Colonic mucosa (tissue), 4 donors: ENCODE measurements at regions not wholly inside any gene's neighbourhood (a gene's known extent, or its start where the extent isn't known, plus 50 kb on each side); places are given as distances from the start of the nearest gene placed in this dataset.

Experiments used
- DNase-seq: peaks from one replicate; pipeline ENCODE4 v3.0.0-alpha.2; 2020
- H3K27ac ChIP-seq: fragments of 200-600 bp; one replicate; pipeline ENCODE4 v1.8.0; 2021
- H3K27me3 ChIP-seq: fragments of 200-600 bp; one replicate; pipeline ENCODE4 v1.8.0; 2021
- H3K36me3 ChIP-seq: fragments of 200-600 bp; one replicate; pipeline ENCODE4 v1.8.0; 2021
- H3K4me1 ChIP-seq: fragments of 200-600 bp; one replicate; pipeline ENCODE4 v1.8.0; 2021; ENCODE audit warnings: mild to moderate bottlenecking
- H3K4me3 ChIP-seq: fragments of 200-600 bp; one replicate; pipeline ENCODE4 v1.8.0; 2021
- H3K9ac ChIP-seq, 2 donors: one replicate each; pipeline ENCODE4 v1.7.0; 2013; ENCODE audit warnings: control low read depth in 2 of 2, low read depth in 2 of 2, low read length in 2 of 2
- H3K9me3 ChIP-seq: fragments of 200-600 bp; one replicate; pipeline ENCODE4 v1.8.0; 2021
- CTCF ChIP-seq: fragments of 200-600 bp; IDR thresholded peaks from one replicate; pipeline ENCODE4 v1.8.0; 2022; ENCODE audit warnings: antibody characterized with exemption, mild to moderate bottlenecking
- intact Hi-C: fragments of 100-400 bp; cut with DNase I; formaldehyde crosslinking; loops from one replicate; pipeline ENCODE4 v1.14.1; 2022
- donor health status: healthy.
- donor health status: DM: no; HTN: no; CAD: no.
- donor health status: DM: no; HTN: no; CAD: no.

GRCh38 chr1:56146449-56146848, 432.9 kb downstream of the PLPP3 start:
- H3K9me3 ChIP-seq: no peaks in the 10 kb centered on the region
- no peak overlapping the region for H3K27ac ChIP-seq
- no peak overlapping the region for H3K4me3 ChIP-seq
- TF ChIP-seq CTCF: no peak
- intact Hi-C loops: loop anchor here (10.0 kb wide), 1 partner anchor 428 kb away; the partner anchor contains the start of gene PLPP3
- H3K4me1 ChIP-seq: no peaks in the 10 kb centered on the region
- no peaks in the 10 kb centered on the region for H3K27me3 ChIP-seq
- H3K9ac ChIP-seq: no peak overlapping the region
- H3K36me3 ChIP-seq: no peaks in the 10 kb centered on the region
- DNase-seq: no peak

- Histone ChIP-seq H3K27ac (no peak overlapping the region), H3K4me1 (no peaks in the 10 kb centered on the region), H3K9ac (no peak overlapping the region), H3K36me3 (no peaks in the 10 kb centered on the region), H3K4me3 (no peak overlapping the region), H3K27me3 (no peaks in the 10 kb centered on the region), H3K9me3 (no peaks in the 10 kb centered on the region)
- DNase-seq: no peak
- intact Hi-C loops: loop anchor here (10.0 kb wide), 1 partner anchor 429 kb away; the partner anchor contains the start of gene PLPP3
- no peak for TF ChIP-seq CTCF
These were observed 433.8 kb downstream of the PLPP3 start for GRCh38 chr1:56145581-56145980.

GRCh38 chr1:56142301-56142700, 437.1 kb downstream of the PLPP3 start:
- Histone ChIP-seq H3K4me1 (no peaks in the 10 kb centered on the region), H3K4me3 (no peak overlapping the region), H3K9ac (no peak overlapping the region), H3K9me3 (no peaks in the 10 kb centered on the region), H3K27ac (peak overlapping the region; percentile 63), H3K27me3 (no peaks in the 10 kb centered on the region), H3K36me3 (no peaks in the 10 kb centered on the region)
- intact Hi-C loops: loop anchor here (10.0 kb wide), 1 partner anchor 432 kb away; the partner anchor contains the start of gene PLPP3
- TF ChIP-seq CTCF: no peak
- DNase-seq: no peak

- DNase-seq: no peak
- H3K27me3 ChIP-seq: no peaks in the 10 kb centered on the region
- no peak for TF ChIP-seq CTCF
- no peak overlapping the region for H3K27ac ChIP-seq
- H3K9me3 ChIP-seq: no peaks in the 10 kb centered on the region
- no peaks in the 10 kb centered on the region for H3K4me1 ChIP-seq
- intact Hi-C loops: loop anchor here (10.0 kb wide), 1 partner anchor 435 kb away; the partner anchor contains the start of gene PLPP3
- no peaks in the 10 kb centered on the region for H3K36me3 ChIP-seq
- no peak overlapping the region for H3K4me3 ChIP-seq
- no peak overlapping the region for H3K9ac ChIP-seq
These were observed 439.5 kb downstream of the PLPP3 start for GRCh38 chr1:56139836-56140235.

- no peaks in the 10 kb centered on the region for H3K36me3 ChIP-seq
- intact Hi-C loops: no loop called here
- H3K9ac ChIP-seq: no peak overlapping the region
- no peaks in the 10 kb centered on the region for H3K4me1 ChIP-seq
- no peak overlapping the region for H3K27ac ChIP-seq
- no peaks in the 10 kb centered on the region for H3K27me3 ChIP-seq
- H3K9me3 ChIP-seq: no peaks in the 10 kb centered on the region
- TF ChIP-seq CTCF: no peak
- no peak overlapping the region for H3K4me3 ChIP-seq
- DNase-seq: no peak
These were observed 441.6 kb downstream of the PLPP3 start for GRCh38 chr1:56137521-56138505.
